GM19035 (cell line): ENCODE measurements at regions not wholly inside any gene's neighbourhood (a gene's known extent, or its start where the extent isn't known, plus 50 kb on each side); places are given as distances from the start of the nearest gene placed in this dataset.
"Not testable (repeated sequence)": the region's sequence is repeated elsewhere in the genome, so short reads cannot be mapped to it uniquely, and the experiment has no call there.

ENCODE experiments used
- ATAC-seq: cut with Tn5 transposase; IDR thresholded peaks from one replicate; pipeline ENCODE4 v1.9.1; 2021; ENCODE audit not compliant: unreplicated experiment

DNA sequence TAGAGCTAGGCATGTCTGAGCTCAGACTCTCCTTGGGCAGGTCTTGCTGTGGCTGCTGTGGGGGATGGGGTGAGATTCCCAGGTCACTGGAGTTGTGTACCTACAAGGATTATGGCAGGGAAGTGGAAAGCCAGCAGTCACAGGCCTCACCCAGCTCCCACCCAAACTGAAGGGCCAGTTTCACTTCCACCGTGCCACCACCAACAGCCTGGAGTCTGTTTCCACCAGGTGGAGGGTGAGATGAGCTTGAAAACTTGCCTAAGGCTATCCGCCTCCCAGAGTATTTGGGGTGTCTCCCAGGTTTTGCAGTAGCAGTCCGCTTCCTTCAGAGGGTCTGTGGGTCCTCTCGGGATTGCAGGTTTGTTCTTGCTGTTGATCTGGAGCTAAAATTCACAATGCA lies 327.7 kb downstream of the PTPRC start:
- ATAC-seq: no peak

DNA sequence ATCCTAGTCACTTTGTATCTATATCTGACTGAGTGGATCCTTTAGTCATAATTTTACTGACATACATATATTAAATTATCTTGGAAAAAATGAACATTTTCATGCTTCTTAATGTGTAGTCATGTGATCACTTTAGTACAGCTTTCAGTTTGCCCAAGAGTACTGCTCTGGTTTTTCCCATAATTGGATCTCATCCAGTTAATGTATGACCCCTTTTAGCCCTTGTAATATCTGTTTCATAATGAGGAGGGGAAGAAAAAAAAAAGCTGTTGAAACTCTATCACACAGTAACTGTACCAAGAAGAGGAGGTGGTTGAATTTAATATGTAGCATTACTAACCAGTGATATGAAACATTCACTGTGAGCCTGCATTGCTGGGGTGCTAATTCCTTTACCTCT lies 328.7 kb downstream of the PTPRC start:
- no peak for ATAC-seq

DNA sequence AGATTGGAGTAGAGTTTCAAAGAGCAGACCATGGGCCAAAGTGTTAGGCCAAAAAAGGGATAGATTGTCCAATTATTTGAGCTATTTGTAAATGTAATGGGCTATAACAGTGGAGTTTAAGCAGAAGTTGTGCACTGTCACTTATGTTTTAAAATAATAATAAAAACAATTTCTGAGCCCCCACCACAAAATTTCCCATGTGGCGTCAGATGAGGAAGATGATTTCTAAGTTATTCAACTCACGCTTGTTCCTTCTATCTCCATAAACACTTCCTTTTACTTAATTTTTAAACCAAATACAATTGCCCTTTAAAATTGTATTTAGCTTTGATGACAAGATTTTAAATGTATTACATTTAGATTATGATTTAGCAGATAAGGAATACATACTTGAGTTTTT lies 330.0 kb downstream of the PTPRC start:
- no peak for ATAC-seq

DNA sequence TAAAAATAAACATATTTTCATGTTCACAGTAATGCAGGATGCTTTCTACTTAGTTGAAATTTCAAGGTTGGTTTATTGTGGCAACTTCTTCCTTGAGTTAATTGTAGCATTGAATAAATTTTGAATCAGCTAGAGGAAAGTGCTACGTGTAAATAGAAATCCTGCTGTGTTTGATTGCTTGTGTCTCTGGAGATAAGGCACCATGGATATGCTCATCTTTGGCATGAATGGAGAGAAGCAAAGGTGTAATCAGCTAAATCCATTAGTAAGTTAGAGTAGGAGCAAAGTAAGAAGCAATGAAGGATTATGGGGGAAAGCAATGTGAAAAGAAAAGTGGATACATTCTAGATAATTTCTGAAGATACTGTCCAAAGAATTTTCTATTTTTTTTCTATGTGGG lies 331.1 kb downstream of the PTPRC start:
- ATAC-seq: no peak

DNA sequence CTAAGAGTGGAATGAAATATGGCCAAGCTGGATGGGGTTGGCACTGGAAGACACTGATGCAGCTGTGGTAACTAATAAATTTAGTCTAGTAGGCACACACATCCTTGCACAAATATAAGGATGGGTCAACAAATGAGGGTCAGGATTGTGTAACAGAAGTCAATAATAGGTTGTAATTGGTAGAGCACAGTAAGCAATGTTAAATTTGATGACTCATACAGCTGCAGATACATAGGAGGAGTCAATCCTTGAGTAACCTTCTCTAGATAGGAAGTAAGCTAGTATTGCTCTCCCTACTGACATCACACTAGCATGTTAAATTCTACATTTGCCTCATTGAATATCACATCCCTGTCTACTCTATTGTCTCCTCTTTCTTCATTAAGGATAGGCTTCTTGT lies 332.1 kb downstream of the PTPRC start:
- ATAC-seq: no peak

DNA sequence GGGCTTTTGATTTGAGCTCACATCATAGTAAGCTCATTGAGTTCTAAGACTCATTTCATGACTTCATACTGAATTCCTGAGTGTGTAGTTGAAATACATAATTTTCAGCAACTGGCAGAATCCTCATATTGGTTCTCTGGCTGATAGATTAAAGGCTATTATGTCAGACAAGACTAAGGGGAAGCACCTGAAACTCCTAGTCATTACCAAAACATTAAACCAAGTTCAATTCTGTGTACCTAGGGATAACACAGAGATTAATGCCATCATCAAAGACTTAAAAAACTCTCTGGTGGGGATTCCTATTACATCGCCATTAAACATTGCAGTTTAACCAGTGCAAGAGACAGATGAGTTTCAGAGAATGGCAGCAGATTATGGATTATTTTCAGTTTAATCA lies 339.1 kb downstream of the PTPRC start:
- ATAC-seq: no peak

DNA sequence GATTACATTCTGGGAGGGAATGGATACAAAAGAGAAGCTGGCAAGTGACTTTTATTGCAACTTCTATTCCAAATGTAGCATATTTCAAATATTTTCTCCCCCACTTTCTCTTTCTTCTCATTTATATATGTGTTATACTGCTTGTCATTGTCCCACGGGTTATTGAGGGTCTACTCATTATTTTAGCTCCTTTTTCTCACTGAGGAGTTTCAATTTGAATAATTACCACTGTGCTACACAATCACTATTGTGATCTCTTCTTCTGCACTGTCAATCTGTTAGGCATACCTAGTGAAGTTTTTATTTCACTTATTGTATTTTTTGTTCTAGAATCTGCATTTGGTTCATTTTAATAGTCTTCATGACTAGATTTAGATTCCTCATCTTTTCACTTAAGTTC lies 339.7 kb downstream of the PTPRC start:
- no peak for ATAC-seq

DNA sequence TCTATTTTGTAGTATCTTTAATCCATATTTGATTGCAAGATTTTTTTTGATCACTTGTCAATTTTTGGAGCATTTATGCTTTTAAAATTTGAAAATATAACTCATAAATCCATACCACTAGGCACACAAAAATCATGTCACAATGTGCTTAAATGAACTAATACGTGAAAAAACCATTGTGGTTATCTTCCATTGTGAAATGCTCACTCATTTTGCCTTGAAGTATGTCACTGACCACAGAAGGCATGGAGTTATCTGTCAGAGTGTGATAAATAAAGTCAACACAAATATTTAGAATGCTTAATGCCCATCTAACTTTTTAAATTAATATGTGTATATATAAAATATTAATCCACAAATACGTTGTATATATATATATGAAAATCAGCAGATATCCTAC lies 347.2 kb downstream of the PTPRC start:
- no peak for ATAC-seq

DNA sequence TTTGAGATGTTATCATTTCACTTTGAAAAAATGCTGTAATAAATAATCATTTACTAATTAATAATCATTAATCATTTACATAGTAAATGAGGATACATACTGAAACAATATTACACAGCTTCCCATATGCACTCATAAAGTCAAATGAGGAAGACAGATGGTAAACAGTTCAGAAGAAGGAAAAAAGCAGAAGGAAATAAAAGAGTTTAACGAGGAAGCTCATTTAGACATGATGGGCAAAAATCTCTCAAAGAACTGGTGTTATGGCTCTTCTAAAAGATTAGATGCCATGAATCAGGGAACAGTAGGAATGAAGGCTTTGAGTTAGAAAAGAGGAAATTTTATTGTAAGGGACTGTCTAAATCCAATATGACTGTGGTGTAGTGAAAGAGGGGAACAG lies 347.6 kb downstream of the PTPRC start:
- ATAC-seq: no peak

DNA sequence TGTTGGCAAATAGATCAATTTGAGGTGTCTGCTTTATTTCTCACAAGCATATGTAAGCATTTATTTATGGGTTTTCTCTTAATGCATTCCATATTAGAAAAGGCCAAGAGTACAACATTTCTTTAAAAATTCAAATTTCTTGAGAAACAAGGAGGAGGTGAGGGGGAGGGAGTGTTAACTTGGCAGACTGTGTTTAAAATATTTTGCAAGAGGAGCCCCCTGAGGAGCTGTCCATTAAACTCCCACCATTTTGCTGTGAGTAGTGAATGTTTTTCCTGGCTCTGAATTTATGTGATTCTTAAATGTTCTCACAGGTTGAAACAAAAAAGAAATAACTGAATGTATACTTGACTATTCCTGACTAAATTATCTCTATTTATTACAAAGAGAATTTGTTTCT lies 363.8 kb downstream of the PTPRC start:
- no peak for ATAC-seq

DNA sequence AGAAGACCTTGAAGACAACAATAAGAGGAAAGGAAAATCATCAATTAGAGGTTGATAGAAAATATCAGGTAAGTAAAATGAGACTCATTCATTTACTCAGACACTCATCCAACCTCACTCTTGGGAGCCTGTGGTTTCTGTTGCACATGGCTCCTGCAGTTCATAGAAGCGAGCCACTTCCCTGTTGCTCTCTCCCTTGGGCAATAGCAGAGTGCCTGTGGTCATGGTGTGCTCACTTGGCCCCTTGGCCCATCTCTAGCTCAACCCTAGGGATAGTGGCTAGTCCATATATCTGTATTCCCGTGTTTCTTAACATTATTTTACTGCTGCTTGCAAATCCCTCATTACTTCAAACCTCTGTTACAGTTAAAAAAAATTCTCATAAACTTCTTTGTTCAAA lies 368.6 kb downstream of the PTPRC start:
- no peak for ATAC-seq

DNA sequence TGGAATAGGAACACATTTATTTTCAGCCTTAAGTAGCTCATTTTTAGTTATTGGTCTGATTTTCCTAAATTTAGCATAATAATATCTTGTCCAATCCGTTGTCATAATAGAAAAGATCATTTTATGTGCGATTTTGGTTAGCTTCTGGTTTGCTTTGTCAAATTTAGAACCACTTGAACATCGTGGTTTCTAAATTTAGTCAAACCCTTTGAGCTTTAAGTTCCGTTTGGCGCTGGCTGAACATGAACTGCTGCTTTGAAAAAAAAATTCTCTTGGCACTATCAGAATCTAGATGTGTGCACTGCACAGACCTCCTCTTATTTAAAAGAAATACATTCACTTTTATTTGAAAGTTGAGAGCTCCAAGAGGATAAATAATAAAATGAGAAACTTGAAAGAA lies 370.6 kb downstream of the PTPRC start:
- ATAC-seq: peak; percentile 63

DNA sequence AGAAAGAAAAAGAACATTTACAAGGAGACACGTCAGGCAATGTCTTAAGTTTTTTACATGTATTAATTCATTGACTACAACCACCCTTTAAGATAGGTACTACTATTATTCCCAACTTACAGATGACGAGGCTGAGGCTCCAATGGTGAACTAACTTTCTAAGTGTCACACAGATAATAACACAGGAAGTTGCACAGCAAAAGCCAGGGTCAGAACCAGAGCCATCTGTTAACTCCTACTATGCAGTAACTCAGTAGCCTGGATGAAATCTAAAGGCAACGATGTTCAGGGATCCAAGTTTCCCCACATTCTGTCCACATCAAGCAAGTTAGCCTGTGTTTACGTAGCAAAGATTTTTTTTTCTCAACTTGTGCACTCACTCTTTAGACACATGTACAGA lies 371.7 kb downstream of the PTPRC start:
- no peak for ATAC-seq

DNA sequence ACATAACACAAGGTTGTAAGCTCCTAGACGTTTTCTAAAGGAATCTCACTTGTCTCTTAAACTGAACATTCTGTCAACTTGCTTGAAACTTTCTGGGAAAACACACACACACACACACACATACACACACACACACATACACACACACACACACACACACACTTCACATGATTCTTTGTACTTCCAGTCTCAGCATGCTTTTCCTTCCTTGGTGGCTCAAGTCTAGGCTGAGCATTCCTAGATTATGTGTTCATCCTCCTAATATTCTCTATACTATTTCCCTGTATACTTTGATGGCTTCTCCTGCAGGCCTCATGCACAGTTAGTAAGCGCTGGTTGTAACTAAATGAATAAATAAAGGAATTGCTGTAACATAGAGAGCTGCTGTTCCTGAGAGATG lies 372.1 kb downstream of the PTPRC start:
- no peak for ATAC-seq

DNA sequence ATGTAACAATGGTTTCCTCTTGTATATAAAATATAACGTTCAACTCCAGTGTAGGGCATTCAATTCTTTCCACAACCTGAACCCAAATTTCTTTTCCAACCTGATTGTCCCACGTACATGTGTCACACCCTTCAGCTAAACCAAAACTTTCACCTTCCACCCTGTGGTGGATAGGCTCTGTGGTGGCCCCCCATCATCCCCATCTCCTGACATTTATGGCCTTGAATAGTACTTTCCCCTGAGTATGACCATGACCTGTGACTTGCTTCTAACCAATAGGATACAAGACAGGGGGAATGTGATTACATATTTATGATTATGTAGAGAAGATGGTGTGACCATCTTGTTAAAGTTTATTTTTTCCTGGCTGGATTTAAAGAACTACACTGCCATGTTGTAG lies 377.0 kb downstream of the PTPRC start:
- ATAC-seq: no peak

DNA sequence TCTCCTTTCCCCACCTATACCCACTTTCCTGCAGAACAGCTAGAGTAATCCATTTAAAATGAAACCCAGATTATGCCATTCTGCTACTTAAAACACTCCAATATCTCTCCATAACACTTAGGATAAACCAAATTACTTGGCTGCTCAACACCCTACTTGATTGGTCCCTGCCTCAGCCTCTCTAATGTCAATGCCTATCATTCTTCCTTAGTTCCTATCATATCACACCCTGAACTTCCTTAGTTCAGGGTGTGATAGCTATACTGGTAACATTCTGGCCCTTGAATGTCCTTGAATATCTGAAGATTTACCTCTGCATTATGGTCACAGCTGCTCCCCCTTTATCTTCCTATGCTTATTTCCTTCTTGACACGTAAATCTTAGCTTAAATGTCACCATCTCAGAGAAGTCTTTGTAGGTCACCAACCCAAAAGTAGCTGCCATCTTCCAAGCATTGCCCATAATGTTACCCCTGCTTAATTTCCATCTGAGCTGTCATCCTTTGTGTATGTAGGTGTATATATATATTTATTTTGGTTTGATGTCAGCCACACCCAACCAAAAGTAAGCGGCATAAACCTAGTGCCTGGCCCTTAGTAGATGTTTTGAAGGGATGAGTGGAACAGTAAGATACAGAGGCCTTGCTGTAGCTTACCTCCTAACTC lies 379.8 kb downstream of the PTPRC start:
- ATAC-seq: no peak

DNA sequence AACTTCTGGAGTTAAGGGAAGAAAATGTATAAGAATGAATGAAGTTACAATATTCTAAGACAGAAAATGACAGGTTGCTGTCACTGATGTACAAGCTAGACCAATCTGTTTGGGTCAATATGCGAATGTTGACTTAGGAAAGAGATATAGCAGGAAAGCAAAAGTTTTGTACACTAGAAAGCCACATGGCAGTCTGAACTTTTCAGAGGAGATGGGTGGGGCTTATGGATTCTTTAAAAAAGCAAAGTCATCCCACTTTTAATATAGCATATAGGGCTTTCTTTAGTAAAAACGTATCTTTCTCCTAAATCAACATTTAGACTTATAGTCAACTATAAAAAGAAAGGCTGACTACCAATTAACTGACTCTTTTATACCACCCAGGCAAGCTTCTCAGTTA lies 381.2 kb downstream of the PTPRC start:
- ATAC-seq: no peak

DNA sequence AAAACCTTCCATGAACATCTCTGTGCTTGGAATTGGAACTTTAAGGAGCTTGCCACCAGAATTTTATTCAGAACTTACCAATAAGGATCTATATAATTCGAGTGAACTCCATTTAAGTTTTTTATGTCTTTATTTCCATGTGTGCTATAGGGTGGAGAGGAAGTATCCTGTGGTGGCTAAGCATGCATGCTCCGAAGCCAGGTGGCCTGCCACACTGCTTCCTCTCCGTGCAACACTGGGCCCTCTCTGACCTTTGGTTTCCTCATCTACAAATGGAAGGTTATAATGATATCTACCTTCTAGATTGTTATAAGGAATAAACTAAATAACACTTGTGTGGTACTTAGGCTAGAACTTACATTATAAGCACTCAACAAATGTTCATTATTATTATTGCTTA lies 382.1 kb downstream of the PTPRC start:
- no peak for ATAC-seq

DNA sequence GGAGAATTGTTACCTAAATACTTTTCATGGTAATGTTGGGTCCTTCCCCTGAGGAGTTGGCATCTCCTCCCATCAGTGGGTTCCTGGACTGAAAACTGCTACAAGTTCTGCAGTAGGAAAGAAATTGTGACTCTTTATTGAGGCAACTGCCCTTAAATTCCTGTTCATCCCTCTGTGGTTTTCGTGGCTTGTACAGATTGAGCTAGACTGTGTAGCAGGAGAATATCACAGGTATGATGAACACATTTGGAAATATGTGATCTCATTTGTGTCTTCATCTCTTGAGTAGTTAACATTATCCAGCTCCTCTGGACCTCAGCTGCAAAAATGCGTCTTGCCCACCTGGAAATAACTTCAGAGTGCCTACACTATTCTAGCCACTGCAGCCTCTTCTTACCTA lies 390.6 kb downstream of the PTPRC start:
- no peak for ATAC-seq

DNA sequence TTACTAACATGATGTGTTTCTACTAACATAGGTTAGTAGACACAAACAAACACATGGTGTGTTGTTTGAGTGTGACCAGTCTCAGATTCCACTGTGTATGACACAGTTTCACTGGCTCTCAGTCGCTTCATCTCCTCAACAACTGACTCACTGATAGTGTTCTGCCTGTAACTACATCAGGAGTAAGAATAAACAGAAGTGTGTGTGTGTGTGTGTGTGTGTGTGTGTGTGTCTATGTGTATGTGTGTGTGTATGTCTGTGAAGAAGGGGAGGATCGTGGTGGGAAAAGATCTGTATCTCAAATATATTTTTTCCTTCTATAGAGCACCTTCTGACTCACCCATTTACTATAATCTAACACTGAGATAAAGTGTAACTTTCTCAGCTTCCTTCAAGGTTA lies 391.0 kb downstream of the PTPRC start:
- ATAC-seq: no peak

DNA sequence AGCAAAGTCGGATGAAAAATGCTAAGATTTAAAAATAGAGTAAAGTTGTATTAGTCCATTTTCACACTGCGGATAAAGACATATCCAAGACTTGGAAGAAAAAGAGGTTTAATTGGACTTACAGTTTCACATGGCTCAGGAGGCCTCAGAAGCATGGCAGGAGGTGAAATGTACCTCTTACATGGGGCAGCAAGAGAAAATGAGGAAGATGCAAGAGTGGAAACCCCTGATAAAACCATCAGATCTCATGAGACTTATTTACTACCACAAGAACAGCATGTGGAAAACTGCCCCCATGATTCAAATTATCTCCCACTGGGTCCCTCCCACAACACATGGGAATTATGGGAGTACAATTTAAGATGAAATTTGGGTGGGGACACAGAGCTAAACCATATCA lies 391.7 kb downstream of the PTPRC start:
- not testable (repeated sequence) for ATAC-seq

DNA sequence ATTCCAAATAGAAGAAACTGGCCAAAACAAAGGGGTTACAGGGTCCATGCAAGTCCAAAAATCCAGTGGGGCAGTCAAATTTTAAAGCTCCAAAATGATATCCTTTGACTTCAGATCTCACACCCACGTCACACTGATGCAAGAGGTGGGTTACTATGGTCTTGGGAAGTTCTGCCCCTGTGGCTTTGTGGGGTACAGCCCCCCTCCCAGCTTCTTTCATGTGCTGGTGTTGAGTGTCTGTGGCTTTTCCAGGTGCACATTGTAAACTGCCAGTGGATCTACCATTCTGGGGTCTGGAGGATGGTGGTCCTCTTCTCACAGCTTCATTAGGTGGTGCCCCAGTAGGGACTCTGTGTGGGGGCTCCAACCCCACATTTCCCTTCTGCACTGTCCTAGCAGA lies 392.3 kb downstream of the PTPRC start:
- not testable (repeated sequence) for ATAC-seq

DNA sequence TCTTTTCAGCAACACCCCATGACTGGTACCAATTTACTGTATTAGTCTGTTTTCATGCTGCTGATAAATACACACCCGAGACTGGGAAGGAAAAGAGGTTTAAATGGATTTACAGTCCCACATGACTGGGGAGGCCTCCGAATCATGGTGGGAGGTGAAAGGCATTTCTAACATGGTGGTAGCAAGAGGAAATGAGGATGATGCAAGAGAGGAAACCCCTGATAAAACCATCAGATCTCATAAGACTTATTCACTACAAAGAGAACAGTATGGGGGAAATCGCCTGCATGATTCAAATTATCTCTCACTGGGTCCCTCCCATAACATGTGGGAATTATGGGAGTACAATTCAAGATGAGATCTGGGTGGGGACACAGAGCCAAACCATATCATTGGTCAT lies 393.6 kb downstream of the PTPRC start:
- not testable (repeated sequence) for ATAC-seq

DNA sequence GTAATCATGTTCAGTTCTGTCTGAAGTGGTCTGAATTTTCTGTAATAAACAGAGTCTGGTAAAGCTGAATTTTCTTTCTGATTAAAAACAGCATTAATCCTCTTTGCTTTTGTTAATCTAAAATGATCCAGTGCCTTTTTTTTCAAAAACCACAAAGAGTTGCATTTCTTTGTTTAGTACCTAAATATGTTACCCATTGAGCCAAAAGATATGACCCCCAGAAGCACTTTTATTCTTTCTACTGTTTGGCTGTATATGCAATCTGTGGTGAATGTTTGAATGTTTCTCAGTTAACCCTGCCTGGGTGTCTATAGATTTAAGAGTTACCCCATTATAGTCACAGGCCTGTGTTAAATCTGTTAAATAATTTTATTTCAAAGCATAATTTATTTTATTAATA lies 394.8 kb downstream of the PTPRC start:
- no peak for ATAC-seq
